Muscle layer of colon (tissue), 2 donors: ENCODE measurements at regions not wholly inside any gene's neighbourhood (a gene's known extent, or its start where the extent isn't known, plus 50 kb on each side); places are given as distances from the start of the nearest gene placed in this dataset.

Experiments
- H3K27ac ChIP-seq: one replicate; pipeline ENCODE4 v1.7.0; 2013; ENCODE audit warnings: low read depth, mild to moderate bottlenecking, low read length, moderate library complexity
- H3K27me3 ChIP-seq, 2 donors: one replicate each; pipeline ENCODE4 v1.7.0; 2013; ENCODE audit warnings: low read length in 2 of 2, mild to moderate bottlenecking in 2 of 2; ENCODE audit not compliant: insufficient read depth in 2 of 2, control insufficient read depth in 1 of 2
- H3K36me3 ChIP-seq: one replicate; pipeline ENCODE4 v1.7.0; 2013; ENCODE audit warnings: mild to moderate bottlenecking, low read length; ENCODE audit not compliant: insufficient read depth
- H3K4me1 ChIP-seq: one replicate; pipeline ENCODE4 v1.7.0; 2013; ENCODE audit warnings: mild to moderate bottlenecking, low read length; ENCODE audit not compliant: insufficient read depth
- H3K4me3 ChIP-seq, 2 donors: one replicate each; pipeline ENCODE4 v1.7.0; 2013; ENCODE audit warnings: low read length in 2 of 2, low read depth in 1 of 2, mild to moderate bottlenecking in 1 of 2, moderate library complexity in 1 of 2
- H3K9ac ChIP-seq: one replicate; pipeline ENCODE4 v1.7.0; 2013; ENCODE audit warnings: low read length
- H3K9me3 ChIP-seq: one replicate; pipeline ENCODE4 v1.7.0; 2013; ENCODE audit warnings: mild to moderate bottlenecking, low read length
- donor health status: abdominal sarcoma.
- donor health status: Adenocarcinoma of cecum.

DNA sequence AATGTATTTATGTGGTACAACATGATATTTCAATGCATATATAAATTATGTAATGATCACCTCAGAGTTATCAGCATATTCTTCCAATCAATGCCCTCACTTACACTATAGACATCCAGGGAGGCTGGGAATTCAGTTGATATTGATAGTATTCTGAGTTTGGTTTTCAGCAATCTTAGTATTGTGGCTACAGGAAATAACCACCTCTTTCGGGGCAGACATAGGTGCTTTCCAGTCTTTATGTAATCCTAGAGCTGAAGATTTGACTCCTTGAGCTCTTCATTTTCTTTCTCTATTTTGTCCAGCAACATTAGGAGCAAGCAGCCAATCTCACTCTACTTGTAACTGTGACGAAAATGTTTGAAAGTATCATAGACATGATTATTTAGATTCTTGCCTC, 712.7 kb upstream of the KIRREL3 start:
- H3K36me3 ChIP-seq: no peaks in the 10 kb centered on the region
- H3K9me3 ChIP-seq: no peaks in the 10 kb centered on the region
- no peak overlapping the region for H3K27ac ChIP-seq
- no peaks in the 10 kb centered on the region for H3K27me3 ChIP-seq
- no peak overlapping the region for H3K4me3 ChIP-seq
- no peak overlapping the region for H3K9ac ChIP-seq
- H3K4me1 ChIP-seq: no peaks in the 10 kb centered on the region

- H3K27ac ChIP-seq: no peak overlapping the region
Observed at GRCh38 chr11:127711748-127712147, 711.2 kb upstream of the KIRREL3 start.

DNA sequence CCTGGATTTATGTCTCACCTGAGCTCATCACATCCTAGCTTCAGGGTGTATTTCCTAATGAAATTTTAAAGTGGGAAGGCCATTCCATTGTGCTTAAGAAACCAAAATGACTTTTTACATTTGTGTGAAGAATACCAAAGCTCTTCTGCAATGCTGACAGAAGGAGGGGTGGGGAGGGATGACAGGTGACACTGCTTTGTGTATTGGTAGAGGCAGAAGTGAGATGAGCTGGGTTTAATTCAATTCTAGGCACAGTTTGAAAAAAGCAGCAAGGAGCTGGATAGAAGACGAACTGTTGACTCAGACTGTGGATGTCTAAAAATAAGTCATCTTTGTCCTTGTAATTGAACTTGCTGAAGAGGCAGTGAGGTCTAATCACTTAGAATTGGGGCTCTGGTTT, 710.3 kb upstream of the KIRREL3 start:
- no peak overlapping the region for H3K4me3 ChIP-seq

More at GRCh38 chr11:127711748-127712147, 711.2 kb upstream of the KIRREL3 start:
- Histone ChIP-seq H3K4me1 (no peaks in the 10 kb centered on the region), H3K9me3 (no peaks in the 10 kb centered on the region), H3K4me3 (no peak overlapping the region), H3K9ac (no peak overlapping the region), H3K27me3 (no peaks in the 10 kb centered on the region), H3K36me3 (no peaks in the 10 kb centered on the region)

GRCh38 chr11:127709960-127710359, 709.4 kb upstream of the KIRREL3 start:
- H3K36me3 ChIP-seq: no peaks in the 10 kb centered on the region
- no peak overlapping the region for H3K27ac ChIP-seq
- H3K9ac ChIP-seq: no peak overlapping the region
- no peak overlapping the region for H3K4me3 ChIP-seq
- no peaks in the 10 kb centered on the region for H3K9me3 ChIP-seq
- H3K27me3 ChIP-seq: no peaks in the 10 kb centered on the region
- no peaks in the 10 kb centered on the region for H3K4me1 ChIP-seq

More for the DNA sequence above, 710.3 kb upstream of the KIRREL3 start:
- Histone ChIP-seq H3K27ac (no peak overlapping the region), H3K9me3 (no peaks in the 10 kb centered on the region), H3K27me3 (no peaks in the 10 kb centered on the region), H3K4me1 (no peaks in the 10 kb centered on the region), H3K9ac (no peak overlapping the region), H3K36me3 (no peaks in the 10 kb centered on the region)

DNA sequence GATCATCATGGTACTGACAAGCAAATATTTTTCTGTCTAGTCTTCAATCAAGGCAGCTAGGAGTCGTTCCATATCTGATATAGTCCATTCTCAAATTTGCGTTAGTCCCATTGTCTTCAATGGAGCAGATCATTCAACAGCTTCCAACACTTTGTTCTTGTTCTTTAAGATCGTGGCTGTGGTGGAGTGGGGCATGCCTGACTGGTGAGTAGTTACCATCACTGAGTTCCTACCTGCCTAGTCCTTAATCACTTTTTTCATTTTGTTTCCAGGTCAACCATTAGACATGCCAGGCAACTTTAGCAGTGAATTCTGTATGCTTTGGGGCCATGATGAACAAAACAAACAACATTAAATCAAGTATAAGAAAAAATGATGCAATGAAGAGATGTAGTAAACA, 693.1 kb upstream of the KIRREL3 start:
- Histone ChIP-seq H3K9ac (no peak overlapping the region), H3K4me1 (no peaks in the 10 kb centered on the region), H3K27me3 (no peaks in the 10 kb centered on the region), H3K36me3 (no peaks in the 10 kb centered on the region), H3K4me3 (no peak overlapping the region), H3K27ac (no peak overlapping the region), H3K9me3 (no peaks in the 10 kb centered on the region)

- Histone ChIP-seq H3K27ac (no peak overlapping the region), H3K36me3 (no peaks in the 10 kb centered on the region), H3K27me3 (no peaks in the 10 kb centered on the region), H3K9me3 (no peaks in the 10 kb centered on the region), H3K4me1 (no peaks in the 10 kb centered on the region), H3K9ac (no peak overlapping the region), H3K4me3 (no peak overlapping the region)
Observed at GRCh38 chr11:127683321-127683720, 682.8 kb upstream of the KIRREL3 start.

GRCh38 chr11:127679816-127680545, 679.4 kb upstream of the KIRREL3 start:
- Histone ChIP-seq H3K9me3 (no peaks in the 10 kb centered on the region), H3K27me3 (no peaks in the 10 kb centered on the region), H3K36me3 (no peaks in the 10 kb centered on the region), H3K9ac (no peak overlapping the region), H3K4me1 (no peaks in the 10 kb centered on the region), H3K27ac (no peak overlapping the region), H3K4me3 (no peak overlapping the region)

DNA sequence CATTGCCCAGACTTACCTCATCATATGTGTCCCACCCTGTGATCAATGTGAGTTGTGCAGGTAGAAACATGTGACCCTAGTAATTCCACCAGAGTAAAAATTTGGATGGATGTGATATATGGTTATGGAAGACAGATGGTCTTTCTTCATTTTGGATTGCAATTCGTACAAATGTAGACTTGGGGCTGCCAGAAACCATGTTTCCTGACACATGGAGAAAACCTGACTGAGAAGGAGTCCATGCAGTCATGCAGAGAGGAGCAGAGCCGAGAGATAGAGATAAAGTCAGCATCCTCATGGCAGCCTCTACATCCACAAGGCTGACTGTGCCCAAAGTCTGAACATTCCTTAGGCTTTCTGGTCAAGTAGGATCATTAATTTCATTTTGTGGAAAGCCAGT, 678.1 kb upstream of the KIRREL3 start:
- Histone ChIP-seq H3K4me1 (no peaks in the 10 kb centered on the region), H3K9ac (no peak overlapping the region), H3K4me3 (no peak overlapping the region), H3K9me3 (no peaks in the 10 kb centered on the region), H3K36me3 (no peaks in the 10 kb centered on the region), H3K27me3 (no peaks in the 10 kb centered on the region), H3K27ac (no peak overlapping the region)

GRCh38 chr11:127677660-127678425, 677.3 kb upstream of the KIRREL3 start:
- H3K4me3 ChIP-seq: no peak overlapping the region
- H3K9me3 ChIP-seq: no peaks in the 10 kb centered on the region
- H3K27ac ChIP-seq: no peak overlapping the region
- no peak overlapping the region for H3K9ac ChIP-seq
- H3K36me3 ChIP-seq: no peaks in the 10 kb centered on the region
- H3K27me3 ChIP-seq: no peaks in the 10 kb centered on the region
- H3K4me1 ChIP-seq: no peaks in the 10 kb centered on the region

DNA sequence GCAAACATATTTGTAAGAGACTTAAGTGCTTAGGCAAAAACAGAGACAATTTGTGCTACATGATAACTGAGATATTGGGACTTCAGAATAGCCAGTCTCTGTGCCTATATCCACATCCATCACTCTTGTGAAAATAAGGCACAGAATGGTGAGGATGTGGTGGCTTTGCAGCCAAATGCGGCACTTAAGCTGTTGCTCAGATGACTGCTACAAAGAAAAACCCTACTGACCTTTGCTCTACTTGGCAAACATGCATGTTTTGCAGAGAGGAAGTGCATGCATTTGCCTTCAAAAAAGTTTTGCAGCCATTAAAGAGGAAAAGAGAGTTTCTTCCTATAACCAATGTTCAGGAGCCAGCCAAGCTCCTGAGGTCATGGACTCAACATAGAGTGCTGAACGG, 675.0 kb upstream of the KIRREL3 start:
- Histone ChIP-seq H3K27ac (no peak overlapping the region), H3K9me3 (no peaks in the 10 kb centered on the region)

GRCh38 chr11:127674754-127675153, 674.2 kb upstream of the KIRREL3 start:
- Histone ChIP-seq H3K36me3 (no peaks in the 10 kb centered on the region), H3K27me3 (no peaks in the 10 kb centered on the region), H3K27ac (no peak overlapping the region), H3K4me3 (no peak overlapping the region), H3K9me3 (no peaks in the 10 kb centered on the region), H3K9ac (no peak overlapping the region), H3K4me1 (no peaks in the 10 kb centered on the region)

More for the DNA sequence above, 675.0 kb upstream of the KIRREL3 start:
- no peak overlapping the region for H3K9ac ChIP-seq
- no peaks in the 10 kb centered on the region for H3K36me3 ChIP-seq
- H3K4me3 ChIP-seq: no peak overlapping the region
- no peaks in the 10 kb centered on the region for H3K27me3 ChIP-seq
- H3K4me1 ChIP-seq: no peaks in the 10 kb centered on the region
